ENCODE measurements at regions not wholly inside any gene's neighbourhood (a gene's known extent, or its start where the extent isn't known, plus 50 kb on each side); places are given as distances from the start of the nearest gene placed in this dataset.

- DNase-seq (ENCODE audit: low spot score), result no peak
- TF ChIP-seq CTCF (IDR thresholded peaks at IDR 0.05; ENCODE audit: extremely low read depth, missing control alignments), result no peak
Observed at GRCh38 chr2:3008561-3008960, 369.1 kb downstream of the EIPR1 start.

GRCh38 chr2:3007135-3007534 lies 370.5 kb downstream of the EIPR1 start:
- no peak for TF ChIP-seq CTCF (IDR thresholded peaks at IDR 0.05; ENCODE audit: extremely low read depth, missing control alignments)
- DNase-seq (ENCODE audit: low spot score), result no peak

GRCh38 chr2:3005859-3006501 lies 371.6 kb downstream of the EIPR1 start:
- no peak for TF ChIP-seq CTCF (IDR thresholded peaks at IDR 0.05; ENCODE audit: extremely low read depth, missing control alignments)
- DNase-seq (ENCODE audit: low spot score), result no peak

GRCh38 chr2:3001615-3002560 lies 375.7 kb downstream of the EIPR1 start:
- no peak for TF ChIP-seq CTCF (IDR thresholded peaks at IDR 0.05; ENCODE audit: extremely low read depth, missing control alignments)
- DNase-seq (ENCODE audit: low spot score), result no peak

- no peak for DNase-seq (ENCODE audit: low spot score)
- no peak for TF ChIP-seq CTCF (IDR thresholded peaks at IDR 0.05; ENCODE audit: extremely low read depth, missing control alignments)
Observed at GRCh38 chr2:3000968-3001367, 376.6 kb downstream of the EIPR1 start.

- no peak for TF ChIP-seq CTCF (IDR thresholded peaks at IDR 0.05; ENCODE audit: extremely low read depth, missing control alignments)
- DNase-seq (ENCODE audit: low spot score), result no peak
Observed at GRCh38 chr2:3000125-3000524, 377.5 kb downstream of the EIPR1 start.

- no peak for TF ChIP-seq CTCF (IDR thresholded peaks at IDR 0.05; ENCODE audit: extremely low read depth, missing control alignments)
- no peak for DNase-seq (ENCODE audit: low spot score)
Observed at GRCh38 chr2:2998971-2999370, 378.6 kb downstream of the EIPR1 start.
